AG04449 (cell line): ENCODE measurements at regions not wholly inside any gene's neighbourhood (a gene's known extent, or its start where the extent isn't known, plus 50 kb on each side); places are given as distances from the start of the nearest gene placed in this dataset.

Experiments
- CTCF ChIA-PET: fragments of 350-600 bp; formaldehyde crosslinking; extraction: SDS; loops from one replicate; lab custom pipeline; 2021; ENCODE audit warnings: antibody characterized with exemption; lab: Yijun Ruan, JAX
- POLR2A ChIA-PET: fragments of 400-600, 350-600 bp; formaldehyde crosslinking; extraction: SDS; loops from one replicate; lab custom pipeline; 2020; ENCODE audit warnings: antibody characterized with exemption, inconsistent platforms; lab: Yijun Ruan, JAX
- DNase-seq: peaks from one replicate; pipeline ENCODE4 v3.0.0-alpha.2; 2010; ENCODE audit warnings: low read depth, low spot score
- H3K4me3 ChIP-seq: 2 replicates; pipeline ENCODE4 v1.5.1; 2011; ENCODE audit warnings: low read depth, mild to moderate bottlenecking, control low read depth, low read length
- TF ChIP-seq, protein P1 (sequence below): IDR thresholded peaks from one replicate; pipeline ENCODE4 v1.5.1; 2011; ENCODE audit warnings: mild to moderate bottlenecking, moderate library complexity, low read length, control low read depth, inconsistent platforms; ENCODE audit not compliant: insufficient read depth; ENCODE audit errors: missing control alignments

DNA sequence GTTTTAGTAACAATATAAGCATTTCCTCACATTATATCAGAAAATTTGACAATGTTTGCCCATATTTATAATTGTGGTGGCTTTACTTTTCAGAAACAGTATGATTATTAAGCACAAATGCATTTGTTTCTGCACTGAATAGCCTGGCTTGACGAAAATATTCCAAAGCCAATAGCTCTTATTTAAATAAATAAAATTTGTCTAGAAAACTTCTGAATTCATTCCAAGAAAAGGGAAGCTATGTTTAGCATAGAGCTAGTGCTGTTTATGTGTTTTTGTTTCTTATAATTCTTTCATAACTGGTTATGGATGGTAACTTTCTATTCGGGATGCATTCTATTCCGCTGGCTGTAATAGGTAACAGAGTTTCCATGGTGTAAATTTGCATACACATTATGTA is 268.6 kb downstream of the PTBP2 start:
- DNase-seq: no peak
- TF ChIP-seq, protein P1, sequence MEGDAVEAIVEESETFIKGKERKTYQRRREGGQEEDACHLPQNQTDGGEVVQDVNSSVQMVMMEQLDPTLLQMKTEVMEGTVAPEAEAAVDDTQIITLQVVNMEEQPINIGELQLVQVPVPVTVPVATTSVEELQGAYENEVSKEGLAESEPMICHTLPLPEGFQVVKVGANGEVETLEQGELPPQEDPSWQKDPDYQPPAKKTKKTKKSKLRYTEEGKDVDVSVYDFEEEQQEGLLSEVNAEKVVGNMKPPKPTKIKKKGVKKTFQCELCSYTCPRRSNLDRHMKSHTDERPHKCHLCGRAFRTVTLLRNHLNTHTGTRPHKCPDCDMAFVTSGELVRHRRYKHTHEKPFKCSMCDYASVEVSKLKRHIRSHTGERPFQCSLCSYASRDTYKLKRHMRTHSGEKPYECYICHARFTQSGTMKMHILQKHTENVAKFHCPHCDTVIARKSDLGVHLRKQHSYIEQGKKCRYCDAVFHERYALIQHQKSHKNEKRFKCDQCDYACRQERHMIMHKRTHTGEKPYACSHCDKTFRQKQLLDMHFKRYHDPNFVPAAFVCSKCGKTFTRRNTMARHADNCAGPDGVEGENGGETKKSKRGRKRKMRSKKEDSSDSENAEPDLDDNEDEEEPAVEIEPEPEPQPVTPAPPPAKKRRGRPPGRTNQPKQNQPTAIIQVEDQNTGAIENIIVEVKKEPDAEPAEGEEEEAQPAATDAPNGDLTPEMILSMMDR: no peak
- CTCF ChIA-PET: interaction anchor here (1.4 kb wide), 1 partner anchor 14 kb away, joined by 5 read pairs; no protein-coding TSS in a partner anchor
- POLR2A ChIA-PET: no interaction called here
- no peak overlapping the region for H3K4me3 ChIP-seq

DNA sequence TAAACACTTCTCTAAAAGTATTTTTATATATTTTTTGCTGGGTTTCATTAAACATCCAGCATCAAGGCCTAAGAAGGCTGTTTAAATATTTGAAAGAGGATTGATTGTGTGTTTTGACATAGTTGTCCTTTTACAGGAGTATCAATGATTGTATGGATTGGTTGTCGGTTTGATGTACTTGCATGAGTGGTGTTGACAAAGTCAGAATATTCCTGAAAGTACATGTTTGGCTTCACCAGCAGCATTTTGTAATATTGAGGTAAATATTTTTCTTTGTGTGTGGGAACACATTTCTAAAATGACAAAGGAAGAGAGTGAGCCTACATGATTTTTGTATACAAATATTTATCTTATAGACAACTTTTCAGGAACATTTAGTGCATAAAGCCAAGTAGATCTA is 269.7 kb downstream of the PTBP2 start:
- no peak for DNase-seq
- H3K4me3 ChIP-seq: no peak overlapping the region
- ChIA-PET POLR2A (no interaction called here), CTCF (no interaction called here)
- TF ChIP-seq, protein P1: no peak

DNA sequence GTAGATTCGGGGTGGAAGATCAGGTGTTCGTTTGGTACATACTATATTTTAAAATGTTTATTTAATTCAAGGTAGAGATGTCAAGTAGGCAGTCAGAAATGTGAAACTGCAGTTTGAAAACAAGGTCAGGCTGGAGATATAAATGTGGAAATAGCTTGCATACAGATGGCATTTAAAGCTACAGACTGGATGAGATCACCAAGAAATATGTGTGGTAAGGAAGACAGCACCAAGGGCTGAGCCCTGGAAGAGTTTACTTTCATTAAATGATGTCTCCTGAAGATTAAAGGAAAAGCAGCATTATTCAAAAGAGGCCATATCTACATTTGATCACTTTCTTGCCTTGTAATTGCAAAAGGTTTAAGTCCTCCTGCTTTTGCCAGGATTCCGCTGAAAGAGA is 271.3 kb downstream of the PTBP2 start:
- no peak for DNase-seq
- no peak overlapping the region for H3K4me3 ChIP-seq
- CTCF ChIA-PET: interaction anchor here (1.5 kb wide), 1 partner anchor 58 kb away, joined by 3 read pairs; no protein-coding TSS in a partner anchor
- POLR2A ChIA-PET: no interaction called here
- TF ChIP-seq, protein P1: no peak

DNA sequence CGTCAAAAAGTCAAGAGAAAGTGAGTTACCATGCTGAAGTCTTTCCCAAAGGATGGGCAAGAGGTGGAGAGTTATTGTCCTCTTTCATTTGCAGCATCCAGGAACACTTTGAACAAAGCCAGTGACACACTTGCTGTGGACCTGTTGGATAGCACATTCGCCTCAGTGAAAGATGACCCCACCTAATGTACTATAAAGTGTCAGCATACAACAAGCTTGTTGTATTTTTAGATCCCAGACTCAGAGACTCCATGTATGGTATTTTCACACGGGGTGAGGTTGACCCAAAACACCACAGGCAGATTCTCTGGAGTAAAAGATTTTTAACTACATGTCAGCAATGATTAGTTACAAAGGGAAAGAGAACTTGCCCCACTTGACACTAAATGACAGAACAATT is 273.8 kb downstream of the PTBP2 start:
- ChIA-PET POLR2A (no interaction called here), CTCF (interaction anchor here (0.5 to 1.4 kb wide), 2 partner anchors 30 to 1364 kb away, joined by 3 to 4 read pairs; no protein-coding TSS in a partner anchor)
- H3K4me3 ChIP-seq: no peak overlapping the region

DNA sequence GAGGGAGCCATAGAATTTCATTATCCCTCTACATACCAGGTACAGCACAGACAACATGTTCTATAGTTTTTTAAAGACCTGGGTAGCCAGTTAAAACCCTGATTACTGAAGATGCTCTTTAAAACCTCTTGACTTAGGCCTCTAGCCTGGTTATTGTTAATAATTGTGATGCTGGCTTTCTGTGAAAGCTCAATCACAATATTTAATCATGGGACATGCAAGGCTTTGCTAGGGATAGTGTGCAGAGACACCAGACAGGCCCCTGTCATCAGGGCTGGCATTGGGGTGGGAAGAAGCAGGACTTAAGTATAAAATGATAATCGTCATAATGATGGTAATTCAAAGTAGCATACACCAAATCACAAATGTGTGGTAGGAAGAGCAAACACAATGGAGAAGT is 274.4 kb downstream of the PTBP2 start:
- CTCF ChIA-PET: interaction anchor here (1.4 kb wide), 1 partner anchor 31 kb away, joined by 4 read pairs; no protein-coding TSS in a partner anchor
- no peak overlapping the region for H3K4me3 ChIP-seq
- DNase-seq: no peak
- TF ChIP-seq, protein P1: no peak
- POLR2A ChIA-PET: no interaction called here

More for the DNA sequence above, 273.8 kb downstream of the PTBP2 start:
- TF ChIP-seq, protein P1: no peak
- no peak for DNase-seq

DNA sequence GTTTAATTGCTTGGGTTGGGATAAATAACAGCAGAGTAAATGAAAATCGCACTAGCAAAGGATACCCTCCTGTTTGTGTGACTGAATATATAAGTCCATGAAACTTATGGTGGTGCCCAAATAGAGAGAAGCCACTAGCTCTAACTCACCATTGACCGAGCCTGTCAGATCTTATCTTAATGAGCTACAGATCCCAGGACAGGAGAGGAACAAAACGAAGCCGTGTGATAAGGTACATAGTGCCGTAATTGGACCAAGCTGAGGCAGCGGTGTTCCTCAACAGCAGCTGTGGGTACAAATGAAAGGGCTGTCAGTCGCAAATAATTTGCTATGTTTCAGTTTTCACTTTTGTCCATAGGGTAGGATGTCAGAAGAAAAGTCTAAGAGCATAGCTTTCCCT is 276.1 kb downstream of the PTBP2 start:
- CTCF ChIA-PET: no interaction called here
- POLR2A ChIA-PET: no interaction called here
- no peak overlapping the region for H3K4me3 ChIP-seq
- DNase-seq: no peak
- TF ChIP-seq, protein P1: no peak
